Adrenal gland (tissue), 5 donors: ENCODE measurements at regions not wholly inside any gene's neighbourhood (a gene's known extent, or its start where the extent isn't known, plus 50 kb on each side); places are given as distances from the start of the nearest gene placed in this dataset.

Experiments
- CTCF ChIP-seq, 6 experiments: fragments of 450-650 bp in 4 of 6; fragments of 200-600 bp in 2 of 6; sonication (generic) in 1 of 6; IDR thresholded peaks; 1 replicate in 5 of 6; 2 replicates in 1 of 6; pipeline versions ENCODE4 v1.5.1 to v1.8.0; 2016 to 2021; ENCODE audit warnings: antibody characterized with exemption in 6 of 6, mild to moderate bottlenecking in 2 of 6, moderate library complexity in 1 of 6
- POLR2A ChIP-seq, 2 donors: fragments of 450-650 bp; IDR thresholded peaks; one replicate each; pipeline ENCODE4 v1.6.1; 2017; ENCODE audit warnings: antibody characterized with exemption in 2 of 2, mild to moderate bottlenecking in 2 of 2, moderate library complexity in 1 of 2
- donor health status: DM: no; HTN: no; CAD: no.

DNA sequence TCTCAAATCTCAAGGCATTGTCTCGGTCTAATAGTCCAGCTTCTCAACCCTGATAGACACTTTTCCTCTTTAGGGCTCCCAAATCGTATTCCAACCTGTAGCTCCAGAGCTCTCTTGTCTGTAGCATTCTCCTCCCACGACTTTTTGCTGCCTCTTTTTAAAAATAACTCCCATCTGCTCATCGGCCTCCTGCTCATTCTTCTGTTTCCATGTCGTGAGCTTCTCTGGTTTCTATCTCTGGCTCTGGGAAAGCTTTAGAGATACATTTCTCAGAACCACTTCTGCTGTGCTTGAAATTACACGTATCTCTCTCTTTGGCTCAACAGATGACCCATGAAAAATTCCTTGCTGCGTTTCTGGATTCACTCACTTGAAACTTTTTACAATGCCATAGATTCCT lies 609.6 kb upstream of the C16orf82 start:
- no peak for TF ChIP-seq CTCF (IDR thresholded peaks at IDR 0.05)
- TF ChIP-seq POLR2A (IDR thresholded peaks at IDR 0.05): no peak
